HG02588 (cell line): ENCODE measurements at regions not wholly inside any gene's neighbourhood (a gene's known extent, or its start where the extent isn't known, plus 50 kb on each side); places are given as distances from the start of the nearest gene placed in this dataset.

ENCODE experiments used
- ATAC-seq: cut with Tn5 transposase; IDR thresholded peaks from one replicate; pipeline ENCODE4 v1.9.1; 2021; ENCODE audit warnings: mild to moderate bottlenecking, moderate library complexity; ENCODE audit not compliant: unreplicated experiment

GRCh38 chr9:120018037-120018436, 561.9 kb downstream of the CDK5RAP2 start:
- no peak for ATAC-seq

DNA sequence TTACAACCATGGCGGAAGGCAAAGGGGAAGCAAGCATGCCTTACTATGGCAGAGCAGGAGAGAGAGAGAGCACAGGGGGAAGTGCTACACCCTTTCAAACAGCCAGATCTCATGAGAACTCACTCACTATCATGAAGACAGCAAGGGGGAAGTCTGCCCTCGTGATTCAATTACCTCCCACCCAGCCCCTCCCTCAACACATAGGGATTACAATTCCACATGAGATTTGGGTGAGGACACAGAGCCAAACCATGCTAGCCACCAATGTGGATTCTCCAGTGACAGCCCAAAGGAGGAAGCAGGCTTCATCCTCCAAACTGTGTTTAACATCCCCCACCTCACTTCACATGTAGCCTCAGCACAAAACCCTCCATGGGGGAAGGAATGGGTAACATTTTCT, 563.7 kb downstream of the CDK5RAP2 start:
- no peak for ATAC-seq

- no peak for ATAC-seq
These were observed 565.2 kb downstream of the CDK5RAP2 start for GRCh38 chr9:120014796-120015195.

GRCh38 chr9:120009856-120010255, 570.1 kb downstream of the CDK5RAP2 start:
- ATAC-seq = no peak

DNA sequence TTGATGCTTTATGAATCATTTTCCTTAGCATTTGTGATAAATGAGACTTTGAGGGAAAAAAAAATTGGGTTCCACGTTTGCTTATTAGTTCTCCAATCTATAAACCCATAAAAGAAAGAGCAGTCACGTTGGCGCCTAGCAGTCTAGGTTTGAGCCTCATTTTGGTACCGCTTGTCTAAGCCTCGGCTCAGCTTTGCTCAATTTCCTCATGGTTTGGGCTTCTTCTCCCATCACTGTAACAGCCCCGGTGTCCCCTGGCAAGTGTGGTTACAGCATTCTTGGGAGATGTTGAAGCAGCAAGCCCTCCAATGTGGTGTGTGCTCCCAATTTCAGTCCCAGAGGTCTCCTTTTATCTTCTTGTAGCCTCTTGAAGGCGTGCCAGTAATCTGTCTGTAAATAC, 578.4 kb downstream of the CDK5RAP2 start:
- ATAC-seq = no peak

GRCh38 chr9:119998614-119999013, 581.4 kb downstream of the CDK5RAP2 start:
- no peak for ATAC-seq

- ATAC-seq = no peak
These were observed 588.2 kb downstream of the CDK5RAP2 start for GRCh38 chr9:119991797-119992196.

GRCh38 chr9:119986713-119987112, 593.3 kb downstream of the CDK5RAP2 start:
- no peak for ATAC-seq

DNA sequence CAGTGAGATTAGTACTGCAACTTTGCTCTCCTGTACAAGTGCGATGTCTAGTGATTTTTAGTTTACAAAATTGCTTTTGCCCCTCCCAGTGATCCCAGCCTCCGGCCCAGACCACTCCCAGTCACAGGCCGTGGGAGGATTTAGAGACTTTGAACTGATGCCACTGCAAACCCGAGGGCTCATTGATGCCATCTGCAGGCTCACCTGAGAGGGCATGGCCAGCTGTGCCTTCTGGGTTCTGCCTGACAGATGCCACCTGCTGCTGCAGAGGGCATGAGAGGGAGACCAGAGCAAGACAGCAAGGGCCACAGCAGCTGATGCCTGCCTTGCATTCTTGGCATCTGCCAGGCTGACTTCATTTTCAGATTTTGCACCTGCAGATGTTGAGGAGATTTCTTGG, 593.8 kb downstream of the CDK5RAP2 start:
- no peak for ATAC-seq

GRCh38 chr9:119974026-119974425, 604.8 kb upstream of the BRINP1 start:
- ATAC-seq = no peak

- peak; percentile 91 for ATAC-seq
These were observed 599.8 kb upstream of the BRINP1 start for GRCh38 chr9:119968836-119969707.

DNA sequence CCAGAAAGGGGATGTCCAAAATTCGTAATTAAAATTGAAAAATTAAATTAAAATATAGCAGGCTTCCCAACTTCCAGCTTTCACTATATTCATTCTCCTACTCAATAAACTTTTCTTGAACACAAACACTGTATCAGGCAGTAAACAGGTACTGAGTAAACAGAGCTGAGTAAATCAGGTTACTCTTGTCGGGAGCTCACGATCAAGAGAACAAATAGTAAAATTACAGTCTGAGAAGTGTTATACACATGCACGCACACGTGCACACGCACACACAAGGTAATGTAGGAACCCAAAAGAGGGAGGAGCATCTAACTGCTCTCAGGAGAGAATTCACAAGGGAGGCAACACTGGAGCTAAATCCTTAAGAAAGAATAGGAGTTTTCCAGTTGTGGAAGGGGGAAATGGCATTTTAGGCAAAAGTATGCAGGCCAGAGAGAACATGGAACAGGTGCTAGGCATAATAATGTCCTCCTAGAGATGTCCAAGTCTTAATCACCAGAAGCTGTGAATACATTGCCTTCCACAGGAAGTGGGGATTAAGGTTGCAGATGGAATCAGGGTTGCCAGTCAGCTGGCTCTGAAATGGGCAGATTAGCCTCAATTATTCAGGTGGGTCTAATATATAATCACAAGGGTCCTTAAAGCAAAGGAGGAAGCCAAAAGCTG, 598.8 kb upstream of the BRINP1 start:
- no peak for ATAC-seq

- ATAC-seq = no peak
These were observed 594.6 kb upstream of the BRINP1 start for GRCh38 chr9:119963798-119964372.

GRCh38 chr9:119963258-119963797, 594.1 kb upstream of the BRINP1 start:
- ATAC-seq = no peak

- no peak for ATAC-seq
These were observed 592.7 kb upstream of the BRINP1 start for GRCh38 chr9:119961774-119962424.

GRCh38 chr9:119959846-119960545, 590.8 kb upstream of the BRINP1 start:
- no peak for ATAC-seq

DNA sequence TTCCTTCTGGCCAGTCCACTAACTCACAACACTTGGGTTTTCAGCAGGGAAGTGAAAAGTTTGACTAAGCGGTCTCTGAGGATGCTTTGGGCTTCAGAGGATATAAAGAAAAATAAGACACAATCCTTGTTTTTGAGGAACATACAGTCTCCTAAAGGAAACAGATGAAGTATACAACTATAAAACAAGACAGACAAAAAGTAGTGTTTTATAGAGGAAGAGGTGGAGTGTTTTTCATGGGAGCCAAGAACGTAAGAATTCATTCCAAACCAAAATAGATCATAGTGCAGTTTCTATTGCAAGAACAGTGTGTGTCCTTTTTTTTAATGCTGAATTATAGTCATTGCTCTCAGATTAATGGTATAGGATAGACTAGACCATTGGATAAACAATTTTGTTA, 586.9 kb upstream of the BRINP1 start:
- no peak for ATAC-seq

GRCh38 chr9:119955276-119955675, 586.0 kb upstream of the BRINP1 start:
- ATAC-seq = no peak

- ATAC-seq = no peak
These were observed 582.4 kb upstream of the BRINP1 start for GRCh38 chr9:119951591-119951990.

DNA sequence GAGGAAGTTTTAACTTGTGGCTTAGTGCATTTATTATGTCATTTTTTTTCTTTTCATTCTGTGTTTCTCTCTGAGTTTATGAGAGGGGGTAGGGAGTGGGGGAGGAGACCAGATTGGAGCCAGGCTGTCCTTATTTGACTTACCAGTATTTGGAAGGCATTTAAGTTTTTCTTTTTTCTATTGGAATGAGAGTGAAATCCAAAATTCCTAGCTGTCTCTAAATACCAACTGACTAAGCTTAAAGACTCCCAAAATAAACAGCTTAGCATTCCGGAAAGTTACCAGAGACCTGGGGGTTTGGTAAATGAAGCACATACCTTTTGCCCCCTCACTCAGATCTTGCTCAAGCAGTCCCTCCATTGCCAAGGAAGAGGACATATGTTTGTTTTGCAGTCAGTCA, 581.9 kb upstream of the BRINP1 start:
- ATAC-seq = no peak

DNA sequence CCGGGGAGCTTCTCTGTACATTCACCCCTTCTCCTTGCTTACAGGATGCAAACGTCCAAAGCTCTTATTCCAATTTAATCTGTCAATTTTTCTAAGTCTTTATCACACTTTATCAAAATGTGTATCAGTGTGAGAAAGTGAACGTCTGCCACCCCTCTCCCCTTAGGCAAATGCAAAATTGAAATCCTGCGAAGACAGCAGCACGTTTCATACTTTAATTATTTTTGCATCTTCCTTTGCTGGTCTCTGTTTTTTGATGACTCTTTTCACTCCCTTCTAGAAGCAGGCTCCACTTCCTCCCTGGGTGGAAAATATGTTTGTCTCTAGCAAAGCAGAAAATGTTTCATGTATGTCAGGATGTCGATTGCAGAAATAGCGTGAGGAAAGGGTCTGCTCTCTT, 576.5 kb upstream of the BRINP1 start:
- no peak for ATAC-seq
